MG63 (cell line): ENCODE measurements at regions not wholly inside any gene's neighbourhood (a gene's known extent, or its start where the extent isn't known, plus 50 kb on each side); places are given as distances from the start of the nearest gene placed in this dataset.

ENCODE experiments used
- DNase-seq: peaks from one replicate; pipeline ENCODE4 v3.0.0-alpha.2; 2020
- H3K27me3 ChIP-seq: fragments of 250-450 bp; sonication (Bioruptor Pico); 2 replicates; pipeline ENCODE4 v1.5.1; 2020; ENCODE audit warnings: mild to moderate bottlenecking, moderate library complexity
- H3K36me3 ChIP-seq: fragments of 250-450 bp; sonication (Bioruptor Pico); 2 replicates; pipeline ENCODE4 v1.5.1; 2020; ENCODE audit warnings: mild to moderate bottlenecking, moderate library complexity
- H3K4me3 ChIP-seq: fragments of 250-450 bp; sonication (Bioruptor Pico); 2 replicates; pipeline ENCODE4 v1.5.1; 2020; ENCODE audit warnings: mild to moderate bottlenecking, moderate library complexity
- H3K9me3 ChIP-seq: fragments of 250-450 bp; sonication (Bioruptor Pico); 2 replicates; pipeline ENCODE4 v1.5.1; 2020; ENCODE audit warnings: mild to moderate bottlenecking, moderate library complexity

- H3K4me3 ChIP-seq, result no peak overlapping the region
- H3K36me3 ChIP-seq, result no peaks in the 10 kb centered on the region
- H3K9me3 ChIP-seq, result no peaks in the 10 kb centered on the region
- no peaks in the 10 kb centered on the region for H3K27me3 ChIP-seq
- no peak for DNase-seq
These were observed 333.1 kb downstream of the FOXL1 start for GRCh38 chr16:86911437-86911958.

- Histone ChIP-seq H3K27me3 (no peaks in the 10 kb centered on the region), H3K36me3 (no peaks in the 10 kb centered on the region), H3K4me3 (no peak overlapping the region), H3K9me3 (no peaks in the 10 kb centered on the region)
- DNase-seq, result no peak
These were observed 335.5 kb downstream of the FOXL1 start for GRCh38 chr16:86913886-86914285.

GRCh38 chr16:86914876-86915717 lies 336.7 kb downstream of the FOXL1 start:
- H3K27me3 ChIP-seq, result no peaks in the 10 kb centered on the region
- H3K4me3 ChIP-seq, result no peak overlapping the region
- DNase-seq, result no peak
- no peaks in the 10 kb centered on the region for H3K9me3 ChIP-seq
- H3K36me3 ChIP-seq, result no peaks in the 10 kb centered on the region

- no peak for DNase-seq
- Histone ChIP-seq H3K9me3 (no peaks in the 10 kb centered on the region), H3K36me3 (no peaks in the 10 kb centered on the region), H3K27me3 (no peaks in the 10 kb centered on the region), H3K4me3 (no peak overlapping the region)
These were observed 339.4 kb downstream of the FOXL1 start for GRCh38 chr16:86917471-86918365.

- H3K9me3 ChIP-seq, result no peaks in the 10 kb centered on the region
- H3K27me3 ChIP-seq, result no peaks in the 10 kb centered on the region
- no peak overlapping the region for H3K4me3 ChIP-seq
- no peak for DNase-seq
- H3K36me3 ChIP-seq, result no peaks in the 10 kb centered on the region
These were observed 340.3 kb downstream of the FOXL1 start for GRCh38 chr16:86918637-86919036.

- H3K36me3 ChIP-seq, result no peaks in the 10 kb centered on the region
- H3K27me3 ChIP-seq, result no peaks in the 10 kb centered on the region
- no peak overlapping the region for H3K4me3 ChIP-seq
- H3K9me3 ChIP-seq, result no peaks in the 10 kb centered on the region
- no peak for DNase-seq
These were observed 340.7 kb downstream of the FOXL1 start for GRCh38 chr16:86919078-86919477.

GRCh38 chr16:86919578-86920305 lies 341.4 kb downstream of the FOXL1 start:
- no peak overlapping the region for H3K4me3 ChIP-seq
- no peaks in the 10 kb centered on the region for H3K36me3 ChIP-seq
- no peaks in the 10 kb centered on the region for H3K9me3 ChIP-seq
- H3K27me3 ChIP-seq, result no peaks in the 10 kb centered on the region
- DNase-seq, result no peak

- no peaks in the 10 kb centered on the region for H3K27me3 ChIP-seq
- H3K4me3 ChIP-seq, result no peak overlapping the region
- H3K9me3 ChIP-seq, result no peaks in the 10 kb centered on the region
- DNase-seq, result no peak
- H3K36me3 ChIP-seq, result no peaks in the 10 kb centered on the region
These were observed 342.9 kb downstream of the FOXL1 start for GRCh38 chr16:86921289-86921688.

- DNase-seq, result no peak
- Histone ChIP-seq H3K4me3 (no peak overlapping the region), H3K9me3 (no peaks in the 10 kb centered on the region), H3K27me3 (no peaks in the 10 kb centered on the region), H3K36me3 (no peaks in the 10 kb centered on the region)
These were observed 344.0 kb downstream of the FOXL1 start for GRCh38 chr16:86922311-86922710.

GRCh38 chr16:86923656-86924055 lies 345.3 kb downstream of the FOXL1 start:
- Histone ChIP-seq H3K36me3 (no peaks in the 10 kb centered on the region), H3K27me3 (no peaks in the 10 kb centered on the region), H3K4me3 (no peak overlapping the region), H3K9me3 (no peaks in the 10 kb centered on the region)
- no peak for DNase-seq

GRCh38 chr16:86924537-86924936 lies 346.2 kb downstream of the FOXL1 start:
- Histone ChIP-seq H3K27me3 (no peaks in the 10 kb centered on the region), H3K36me3 (no peaks in the 10 kb centered on the region), H3K9me3 (no peaks in the 10 kb centered on the region), H3K4me3 (no peak overlapping the region)
- DNase-seq, result peak; percentile 94

GRCh38 chr16:86925067-86925791 lies 346.9 kb downstream of the FOXL1 start:
- Histone ChIP-seq H3K9me3 (no peaks in the 10 kb centered on the region), H3K4me3 (no peak overlapping the region), H3K36me3 (no peaks in the 10 kb centered on the region), H3K27me3 (no peaks in the 10 kb centered on the region)
- DNase-seq, result peak; percentile 35

- H3K9me3 ChIP-seq, result no peaks in the 10 kb centered on the region
- no peak overlapping the region for H3K4me3 ChIP-seq
- H3K36me3 ChIP-seq, result no peaks in the 10 kb centered on the region
- H3K27me3 ChIP-seq, result no peaks in the 10 kb centered on the region
- no peak for DNase-seq
These were observed 348.1 kb downstream of the FOXL1 start for GRCh38 chr16:86926181-86927094.

- Histone ChIP-seq H3K27me3 (no peaks in the 10 kb centered on the region), H3K9me3 (no peaks in the 10 kb centered on the region), H3K4me3 (no peak overlapping the region), H3K36me3 (no peaks in the 10 kb centered on the region)
- DNase-seq, result no peak
These were observed 349.4 kb downstream of the FOXL1 start for GRCh38 chr16:86927699-86928098.

GRCh38 chr16:86928523-86929011 lies 350.2 kb downstream of the FOXL1 start:
- H3K4me3 ChIP-seq, result no peak overlapping the region
- H3K36me3 ChIP-seq, result no peaks in the 10 kb centered on the region
- no peak for DNase-seq
- H3K9me3 ChIP-seq, result no peaks in the 10 kb centered on the region
- H3K27me3 ChIP-seq, result no peaks in the 10 kb centered on the region
